Vagina (tissue), 2 donors: ENCODE measurements at regions not wholly inside any gene's neighbourhood (a gene's known extent, or its start where the extent isn't known, plus 50 kb on each side); places are given as distances from the start of the nearest gene placed in this dataset.

Experiments
- DNase-seq, 2 donors: peaks; one replicate each; pipeline ENCODE4 v3.0.0-alpha.2; 2017; ENCODE audit errors: extremely low spot score in 2 of 2
- H3K27ac ChIP-seq: fragments of 200-600 bp; sonication (generic); one replicate; pipeline ENCODE4 v1.5.1; 2019
- H3K27me3 ChIP-seq: fragments of 200-600 bp; sonication (generic); one replicate; pipeline ENCODE4 v1.5.1; 2019
- H3K36me3 ChIP-seq, 2 donors: fragments of 200-600 bp; sonication (generic); one replicate each; pipeline ENCODE4 v1.5.1; 2017 to 2019
- H3K4me1 ChIP-seq: fragments of 200-600 bp; sonication (generic); one replicate; pipeline ENCODE4 v1.5.1; 2019
- H3K4me3 ChIP-seq, 2 donors: fragments of 200-600 bp; sonication (generic); 1 replicate in 1 of 2; 2 replicates in 1 of 2; pipeline ENCODE4 v1.5.1; 2016 to 2019
- H3K9me3 ChIP-seq: fragments of 200-600 bp; sonication (generic); one replicate; pipeline ENCODE4 v1.5.1; 2019
- CTCF ChIP-seq, 3 experiments: fragments of 450-650 bp in 2 of 3; fragments of 200-600 bp in 1 of 3; sonication (generic) in 1 of 3; IDR thresholded peaks; one replicate each; pipeline ENCODE4 v1.5.1; 2017 to 2019; ENCODE audit warnings: antibody characterized with exemption in 3 of 3, mild to moderate bottlenecking in 2 of 3, moderate library complexity in 2 of 3
- POLR2A ChIP-seq, 2 donors: fragments of 450-650 bp; IDR thresholded peaks; one replicate each; pipeline ENCODE4 v1.6.1; 2017; ENCODE audit warnings: antibody characterized with exemption in 2 of 2, mild to moderate bottlenecking in 2 of 2, moderate library complexity in 2 of 2
- POLR2AphosphoS5 ChIP-seq, 2 donors: sonication (generic); formaldehyde crosslinking; IDR thresholded peaks; one replicate each; pipeline ENCODE4 v1.9.0; 2017; ENCODE audit warnings: antibody characterized with exemption in 2 of 2, mild to moderate bottlenecking in 2 of 2, low read depth in 1 of 2; ENCODE audit not compliant: insufficient read depth in 1 of 2
- intact Hi-C: fragments of 100-400 bp; cut with DNase I; formaldehyde crosslinking; loops from one replicate; pipeline ENCODE4 v1.15.1; 2023

- intact Hi-C loops = no loop called here
- TF ChIP-seq POLR2A (IDR thresholded peaks at IDR 0.05) = no peak
- no peak for TF ChIP-seq CTCF (IDR thresholded peaks at IDR 0.05)
- TF ChIP-seq POLR2AphosphoS5 (IDR thresholded peaks at IDR 0.05; ENCODE audit: insufficient read depth in 1 of 2, low read depth in 1 of 2) = no peak
- Histone ChIP-seq H3K36me3 (no peaks in the 10 kb centered on the region), H3K4me1 (no peaks in the 10 kb centered on the region), H3K9me3 (no peaks in the 10 kb centered on the region), H3K27me3 (no peaks in the 10 kb centered on the region), H3K27ac (no peak overlapping the region), H3K4me3 (no peak overlapping the region)
- DNase-seq = no peak
Measured at GRCh38 chr2:144595686-144596072, 75.8 kb upstream of the ZEB2 start.

- Histone ChIP-seq H3K36me3 (no peaks in the 10 kb centered on the region), H3K9me3 (no peaks in the 10 kb centered on the region), H3K4me3 (no peak overlapping the region), H3K27ac (no peak overlapping the region), H3K4me1 (no peaks in the 10 kb centered on the region), H3K27me3 (no peaks in the 10 kb centered on the region)
- intact Hi-C loops = no loop called here
- no peak for DNase-seq
- no peak for TF ChIP-seq CTCF (IDR thresholded peaks at IDR 0.05)
- TF ChIP-seq POLR2A (IDR thresholded peaks at IDR 0.05) = no peak
- no peak for TF ChIP-seq POLR2AphosphoS5 (IDR thresholded peaks at IDR 0.05; ENCODE audit: insufficient read depth in 1 of 2, low read depth in 1 of 2)
Measured at GRCh38 chr2:144595279-144595678, 75.4 kb upstream of the ZEB2 start.

- Histone ChIP-seq H3K9me3 (no peaks in the 10 kb centered on the region), H3K4me1 (no peaks in the 10 kb centered on the region), H3K27ac (no peak overlapping the region), H3K36me3 (no peaks in the 10 kb centered on the region), H3K27me3 (no peaks in the 10 kb centered on the region), H3K4me3 (no peak overlapping the region)
- TF ChIP-seq POLR2A (IDR thresholded peaks at IDR 0.05) (no peak), CTCF (IDR thresholded peaks at IDR 0.05) (no peak), POLR2AphosphoS5 (IDR thresholded peaks at IDR 0.05; ENCODE audit: insufficient read depth in 1 of 2, low read depth in 1 of 2) (no peak)
- intact Hi-C loops = no loop called here
- no peak for DNase-seq
Measured at GRCh38 chr2:144593803-144594202, 73.9 kb upstream of the ZEB2 start.

DNA sequence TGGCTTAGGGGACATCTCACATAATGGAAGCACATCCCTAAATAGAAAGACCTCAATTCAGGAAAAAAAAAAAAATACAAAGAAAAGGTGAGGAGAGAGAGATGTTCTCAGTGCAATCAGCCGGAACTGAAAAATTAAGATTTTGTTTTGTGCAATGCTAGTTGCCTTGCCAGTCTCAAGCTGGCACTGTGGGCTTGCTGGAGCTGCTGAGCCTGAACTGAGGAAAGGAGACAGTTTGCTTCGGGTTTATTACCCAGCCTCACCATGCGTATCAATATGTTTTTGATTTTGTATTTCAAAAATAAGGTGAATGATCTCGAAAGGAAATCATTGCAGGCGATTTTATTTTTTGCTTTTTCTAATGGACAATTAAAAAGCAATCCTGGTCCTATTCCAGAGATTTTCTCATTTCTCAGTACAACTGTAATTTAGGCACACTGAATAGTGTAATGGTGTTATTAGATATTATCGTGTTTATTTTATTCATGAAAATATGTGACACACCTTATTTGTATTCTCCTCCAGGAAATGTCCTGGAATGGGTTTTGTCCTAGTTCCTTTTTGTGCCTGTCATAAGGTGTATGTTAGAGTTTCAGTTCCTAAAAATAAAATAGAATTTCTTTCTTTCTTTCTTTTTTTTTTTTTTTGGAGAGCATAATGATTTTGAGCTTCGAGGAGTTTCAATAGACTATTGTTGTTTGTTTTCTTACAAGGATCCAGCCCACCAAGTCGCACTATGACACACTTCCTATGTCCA, 72.8 kb upstream of the ZEB2 start:
- intact Hi-C loops = no loop called here
- Histone ChIP-seq H3K36me3 (no peaks in the 10 kb centered on the region), H3K27ac (no peak overlapping the region)

More for the DNA sequence above, 72.8 kb upstream of the ZEB2 start:
- Histone ChIP-seq H3K4me1 (no peaks in the 10 kb centered on the region), H3K27me3 (no peaks in the 10 kb centered on the region), H3K9me3 (no peaks in the 10 kb centered on the region), H3K4me3 (no peak overlapping the region)
- DNase-seq = no peak
- TF ChIP-seq CTCF (IDR thresholded peaks at IDR 0.05) (no peak), POLR2A (IDR thresholded peaks at IDR 0.05) (no peak), POLR2AphosphoS5 (IDR thresholded peaks at IDR 0.05; ENCODE audit: insufficient read depth in 1 of 2, low read depth in 1 of 2) (no peak)
